Neural cell (in vitro differentiated cells): ENCODE measurements at regions not wholly inside any gene's neighbourhood (a gene's known extent, or its start where the extent isn't known, plus 50 kb on each side); places are given as distances from the start of the nearest gene placed in this dataset.

Experiments
- CTCF ChIP-seq: fragments of 450-650 bp; IDR thresholded peaks from 2 replicates; pipeline ENCODE4 v1.5.1; 2014; ENCODE audit warnings: antibody characterized with exemption, mild to moderate bottlenecking, moderate library complexity; ENCODE audit not compliant: poor library complexity, severe bottlenecking
- REST ChIP-seq: IDR thresholded peaks from 2 replicates; pipeline ENCODE4 v1.6.1; 2012; ENCODE audit warnings: borderline replicate concordance

DNA sequence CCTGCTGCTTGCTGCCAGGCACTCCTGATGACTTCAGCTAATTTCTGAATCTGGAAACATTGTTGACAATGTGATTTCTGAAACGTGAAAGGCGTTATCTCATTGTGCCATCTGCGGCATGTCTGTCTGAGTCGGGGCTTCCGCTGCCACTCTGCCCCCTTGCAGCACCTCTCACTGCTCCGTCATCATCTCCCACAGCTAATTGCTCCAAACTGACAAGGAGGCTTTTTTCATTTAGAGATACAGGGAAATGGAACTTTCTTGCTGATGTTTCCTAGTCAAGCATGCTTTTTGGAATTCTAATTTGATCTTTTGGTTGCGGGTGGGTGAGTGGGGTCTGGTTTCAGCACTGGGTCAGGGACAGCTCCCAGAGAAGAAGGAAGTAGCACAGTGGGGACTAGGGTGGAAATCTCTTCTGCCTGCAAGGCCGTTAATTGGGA is 233.5 kb downstream of the DHX35 start:
- TF ChIP-seq REST (no peak), CTCF (no peak)
